ENCODE measurements at regions not wholly inside any gene's neighbourhood (a gene's known extent, or its start where the extent isn't known, plus 50 kb on each side); places are given as distances from the start of the nearest gene placed in this dataset.
"Not testable (repeated sequence)": the region's sequence is repeated elsewhere in the genome, so short reads cannot be mapped to it uniquely, and the experiment has no call there.

- not testable (repeated sequence) for TF ChIP-seq CTCF, POLR2A (IDR thresholded peaks at IDR 0.05)
Measured at GRCh38 chr5:21535114-21535513, 1318.0 kb downstream of the CDH12 start.
